ENCODE measurements at regions not wholly inside any gene's neighbourhood (a gene's known extent, or its start where the extent isn't known, plus 50 kb on each side); places are given as distances from the start of the nearest gene placed in this dataset.

- DNase-seq (ENCODE audit: low spot score) = peak; percentile 26
Measured at GRCh38 chr4:3589946-3590924, 58.0 kb upstream of the LRPAP1 start.

DNA sequence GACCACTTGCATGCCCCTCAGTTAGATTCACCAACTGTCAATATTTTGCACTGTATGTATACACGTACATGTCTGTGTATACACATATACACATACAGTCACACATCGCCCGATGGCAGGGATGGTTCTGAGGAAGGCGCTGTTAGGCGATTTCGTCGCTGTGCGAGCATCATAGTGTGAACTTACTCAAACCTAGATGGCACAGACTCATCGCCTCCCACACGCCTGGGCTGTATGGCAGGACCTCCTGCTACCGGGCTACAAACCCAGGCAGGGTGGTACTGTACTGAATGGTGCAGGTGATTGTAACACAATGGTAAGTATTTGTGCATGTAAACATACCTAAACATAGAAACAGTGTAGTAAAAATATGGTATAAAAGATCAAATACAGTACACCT lies 57.2 kb upstream of the LRPAP1 start:
- DNase-seq (ENCODE audit: low spot score) = peak; percentile 44

DNA sequence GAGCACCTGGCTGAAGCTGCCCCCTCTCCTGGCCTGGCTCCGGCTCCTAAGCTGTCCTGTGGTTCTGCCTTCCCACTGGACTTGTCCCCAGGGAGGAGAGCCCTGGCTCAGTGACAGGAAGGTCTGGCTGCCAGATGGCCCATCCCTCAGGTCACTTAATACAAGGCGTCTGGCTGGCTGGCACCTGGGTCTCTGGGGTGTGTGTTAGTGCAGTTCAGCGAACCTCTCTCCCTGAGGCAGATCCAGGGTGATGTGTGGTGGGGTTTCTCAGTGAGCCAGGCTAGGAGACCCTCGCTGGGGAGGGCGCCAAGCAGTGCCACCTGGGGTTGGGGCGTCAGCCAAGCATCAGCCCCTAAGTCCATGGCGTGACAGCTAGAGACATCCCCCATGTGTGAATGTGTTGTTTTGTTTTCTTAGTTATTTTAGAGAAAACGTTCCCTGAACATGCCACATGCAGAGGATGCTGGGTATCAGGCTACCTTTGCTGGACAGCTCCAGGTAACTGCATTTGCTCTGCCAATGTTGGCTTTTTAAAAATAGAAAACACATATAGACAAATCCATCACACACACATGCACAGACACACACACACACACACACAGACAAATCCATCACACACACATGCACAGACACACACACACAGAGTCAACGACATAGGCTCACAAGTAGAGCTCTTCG lies 56.4 kb upstream of the LRPAP1 start:
- peak; percentile 48 for DNase-seq (ENCODE audit: low spot score)

DNA sequence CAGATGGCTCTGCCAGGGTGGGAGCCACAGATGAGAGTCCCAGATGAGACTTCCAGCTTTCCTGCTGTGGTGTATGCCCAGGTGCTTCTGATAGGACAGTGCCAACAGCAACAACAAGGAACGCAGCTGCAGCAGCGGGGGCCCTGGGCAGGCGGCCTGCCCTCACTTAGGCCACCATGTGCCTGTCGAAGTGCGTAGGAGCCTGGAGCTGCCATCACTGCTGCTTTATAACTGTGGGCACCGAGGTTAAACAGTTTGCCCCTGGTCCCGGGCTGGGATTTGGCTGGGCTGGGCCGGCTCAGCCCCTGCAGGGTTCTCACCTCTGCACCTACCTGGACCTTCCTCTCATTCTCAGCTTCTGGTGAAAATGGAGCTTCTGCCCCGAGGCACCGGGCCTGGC lies 54.4 kb upstream of the LRPAP1 start:
- peak; percentile 34 for DNase-seq (ENCODE audit: low spot score)

GRCh38 chr4:3585567-3585966 lies 53.3 kb upstream of the LRPAP1 start:
- peak; percentile 51 for DNase-seq (ENCODE audit: low spot score)

GRCh38 chr4:3582091-3582475 lies 49.9 kb upstream of the LRPAP1 start:
- DNase-seq (ENCODE audit: low spot score) = peak; percentile 28
